Transverse colon (tissue), 4 donors: ENCODE measurements at regions not wholly inside any gene's neighbourhood (a gene's known extent, or its start where the extent isn't known, plus 50 kb on each side); places are given as distances from the start of the nearest gene placed in this dataset.

Source experiments
- DNase-seq: peaks from one replicate; pipeline ENCODE4 v3.0.0-alpha.2; 2019
- H3K27ac ChIP-seq, 4 donors: fragments of 200-600 bp; sonication (generic); 2 replicates each; pipeline ENCODE4 v1.5.1; 2016 to 2018; ENCODE audit warnings: inconsistent platforms in 4 of 4
- H3K27me3 ChIP-seq: fragments of 200-600 bp; sonication (generic); 2 replicates; pipeline ENCODE4 v1.5.1; 2017; ENCODE audit warnings: inconsistent platforms
- H3K36me3 ChIP-seq, 4 donors: fragments of 200-600 bp; sonication (generic); 2 replicates each; pipeline ENCODE4 v1.5.1; 2017 to 2019; ENCODE audit warnings: inconsistent platforms in 4 of 4
- H3K4me1 ChIP-seq, 4 donors: fragments of 200-600 bp; sonication (generic); 2 replicates each; pipeline ENCODE4 v1.5.1; 2017 to 2020; ENCODE audit warnings: inconsistent platforms in 4 of 4
- H3K4me3 ChIP-seq, 4 donors: fragments of 200-600 bp; sonication (generic); 1 replicate in 1 of 4; 2 replicates in 3 of 4; pipeline versions ENCODE4 v1.5.1 to v1.6.1; 2017 to 2019; ENCODE audit warnings: inconsistent platforms in 4 of 4
- H3K9me3 ChIP-seq, 2 donors: fragments of 200-600 bp; sonication (generic); 2 replicates each; pipeline ENCODE4 v1.5.1; 2017 to 2019; ENCODE audit warnings: inconsistent platforms in 2 of 2
- EP300 ChIP-seq: sonication (generic); formaldehyde crosslinking; IDR thresholded peaks from one replicate; pipeline ENCODE4 v1.6.1; 2017; ENCODE audit warnings: antibody characterized with exemption, low read depth
- POLR2A ChIP-seq: fragments of 450-650 bp; IDR thresholded peaks from one replicate; pipeline ENCODE4 v1.6.1; 2016; ENCODE audit warnings: antibody characterized with exemption, mild to moderate bottlenecking, moderate library complexity
- POLR2AphosphoS5 ChIP-seq, 3 donors: sonication (generic); formaldehyde crosslinking; IDR thresholded peaks; one replicate each; pipeline ENCODE4 v1.6.1; 2016; ENCODE audit warnings: antibody characterized with exemption in 3 of 3
- WGBS, 2 donors: methylation state at CpG; one replicate each; pipeline ENCODE4 v1.1.5; 2018; ENCODE audit warnings: low coverage in 1 of 2; 5-methylcytosine and 5-hydroxymethylcytosine counted together
- in situ Hi-C, 4 donors: fragments of 200-750 bp; cut with MboI; loops; one replicate each; pipeline versions ENCODE4 v1.15.0 to v1.15.1; 2017; ENCODE audit warnings: low sequenced_read_pairs in 3 of 4, low pct_ligation_motif_present in 1 of 4, low pct_unique_long_range_greater_than_20kb in 1 of 4
- intact Hi-C: fragments of 100-400 bp; cut with DNase I; formaldehyde crosslinking; loops from one replicate; pipeline ENCODE4 v1.15.1; 2023; ENCODE audit warnings: low total_unique reads
- TF ChIP-seq, protein P1 (sequence below), 5 experiments: fragments of 200-600 bp in 3 of 5; fragments of 450-650 bp in 2 of 5; sonication (generic) in 3 of 5; IDR thresholded peaks; 1 replicate in 2 of 5; 2 replicates in 3 of 5; pipeline ENCODE4 v1.5.1; 2016 to 2017; ENCODE audit warnings: antibody characterized with exemption in 5 of 5, inconsistent platforms in 3 of 5, mild to moderate bottlenecking in 2 of 5, moderate library complexity in 1 of 5

DNA sequence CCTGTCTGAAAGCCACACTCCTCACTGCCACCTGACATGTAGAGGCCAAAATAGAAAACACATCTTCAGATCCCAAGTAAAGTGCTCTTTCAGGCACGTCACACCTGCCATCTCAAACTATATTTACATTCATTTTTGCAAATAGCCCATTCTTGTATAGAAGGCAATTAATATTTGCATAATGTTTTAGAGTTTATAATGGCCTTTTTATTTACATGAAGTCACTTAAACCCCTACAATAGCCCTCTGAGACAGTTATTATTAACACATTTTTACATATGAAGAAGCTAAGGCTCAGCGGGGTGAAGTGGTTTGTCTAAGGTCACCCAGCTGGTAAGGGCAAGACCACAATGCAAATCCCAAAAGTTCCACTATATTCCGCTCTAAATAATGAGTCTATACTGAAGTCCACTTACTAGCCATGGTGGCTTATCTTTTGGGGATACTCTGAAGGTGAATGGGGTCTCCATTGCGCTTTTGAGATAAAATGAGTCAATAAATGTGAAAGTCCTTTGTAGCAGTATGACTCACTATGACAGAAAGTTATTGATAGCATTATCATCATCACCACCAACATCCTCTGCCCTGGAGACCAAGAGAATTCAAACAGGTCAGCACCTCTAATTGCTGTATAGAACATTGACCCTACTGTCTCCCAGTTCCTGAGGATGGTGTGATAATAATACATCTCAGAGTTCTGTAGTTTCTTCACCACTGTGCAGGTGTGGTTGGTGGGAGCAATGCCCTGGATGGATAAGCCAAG, 155.9 kb upstream of the BCL6 start:
- WGBS, 2 donors = 78 to 81% methylated on average over 4 of the region's 4 CpGs
- H3K27me3 ChIP-seq = no peaks in the 10 kb centered on the region
- intact Hi-C loops = loop anchor here (10.0 kb wide), 1 partner anchor 156 kb away; the partner anchor contains the start of gene BCL6
- H3K4me1 ChIP-seq = no peaks in the 10 kb centered on the region
- H3K27ac ChIP-seq = no peak overlapping the region
- no peak overlapping the region for H3K4me3 ChIP-seq
- TF ChIP-seq, protein P1, sequence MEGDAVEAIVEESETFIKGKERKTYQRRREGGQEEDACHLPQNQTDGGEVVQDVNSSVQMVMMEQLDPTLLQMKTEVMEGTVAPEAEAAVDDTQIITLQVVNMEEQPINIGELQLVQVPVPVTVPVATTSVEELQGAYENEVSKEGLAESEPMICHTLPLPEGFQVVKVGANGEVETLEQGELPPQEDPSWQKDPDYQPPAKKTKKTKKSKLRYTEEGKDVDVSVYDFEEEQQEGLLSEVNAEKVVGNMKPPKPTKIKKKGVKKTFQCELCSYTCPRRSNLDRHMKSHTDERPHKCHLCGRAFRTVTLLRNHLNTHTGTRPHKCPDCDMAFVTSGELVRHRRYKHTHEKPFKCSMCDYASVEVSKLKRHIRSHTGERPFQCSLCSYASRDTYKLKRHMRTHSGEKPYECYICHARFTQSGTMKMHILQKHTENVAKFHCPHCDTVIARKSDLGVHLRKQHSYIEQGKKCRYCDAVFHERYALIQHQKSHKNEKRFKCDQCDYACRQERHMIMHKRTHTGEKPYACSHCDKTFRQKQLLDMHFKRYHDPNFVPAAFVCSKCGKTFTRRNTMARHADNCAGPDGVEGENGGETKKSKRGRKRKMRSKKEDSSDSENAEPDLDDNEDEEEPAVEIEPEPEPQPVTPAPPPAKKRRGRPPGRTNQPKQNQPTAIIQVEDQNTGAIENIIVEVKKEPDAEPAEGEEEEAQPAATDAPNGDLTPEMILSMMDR (IDR thresholded peaks at IDR 0.05) = no peak
- TF ChIP-seq POLR2AphosphoS5 (IDR thresholded peaks at IDR 0.05) (no peak), POLR2A (no peak), EP300 (no peak)
- no peaks in the 10 kb centered on the region for H3K36me3 ChIP-seq
- no peaks in the 10 kb centered on the region for H3K9me3 ChIP-seq
- DNase-seq = no peak
- in situ Hi-C loops = no loop called here

GRCh38 chr3:187902041-187902471, 156.8 kb upstream of the BCL6 start:
- 72% methylated on average over 14 of the region's 14 CpGs; no CpG with 5 or more reads in 1 of the 2 donors for WGBS, 2 donors
- TF ChIP-seq POLR2AphosphoS5 (IDR thresholded peaks at IDR 0.05) (no peak), EP300 (no peak), POLR2A (no peak)
- TF ChIP-seq, protein P1 (IDR thresholded peaks at IDR 0.05) = no peak
- Histone ChIP-seq H3K36me3 (no peaks in the 10 kb centered on the region), H3K27ac (no peak overlapping the region), H3K27me3 (no peaks in the 10 kb centered on the region), H3K9me3 (no peaks in the 10 kb centered on the region), H3K4me1 (no peaks in the 10 kb centered on the region), H3K4me3 (no peak overlapping the region)
- in situ Hi-C loops = no loop called here
- intact Hi-C loops = loop anchor here (10.0 kb wide), 1 partner anchor 157 kb away; the partner anchor contains the start of gene BCL6
- DNase-seq = no peak

- in situ Hi-C loops (no loop called here), intact Hi-C loops (loop anchor here (10.0 kb wide), 1 partner anchor 158 kb away; the partner anchor contains the start of gene BCL6)
- H3K27me3 ChIP-seq = no peaks in the 10 kb centered on the region
- DNase-seq = no peak
- no peaks in the 10 kb centered on the region for H3K9me3 ChIP-seq
- 97 to 100% methylated on average over 1 of the region's 1 CpG for WGBS, 2 donors
- no peaks in the 10 kb centered on the region for H3K36me3 ChIP-seq
- no peak overlapping the region for H3K27ac ChIP-seq
- H3K4me3 ChIP-seq = no peak overlapping the region
- no peaks in the 10 kb centered on the region for H3K4me1 ChIP-seq
- TF ChIP-seq POLR2A = no peak
- TF ChIP-seq POLR2AphosphoS5 (IDR thresholded peaks at IDR 0.05) = no peak
- TF ChIP-seq, protein P1 (IDR thresholded peaks at IDR 0.05) = no peak
- TF ChIP-seq EP300 = no peak
Measured at GRCh38 chr3:187902936-187903335, 157.7 kb upstream of the BCL6 start.

DNA sequence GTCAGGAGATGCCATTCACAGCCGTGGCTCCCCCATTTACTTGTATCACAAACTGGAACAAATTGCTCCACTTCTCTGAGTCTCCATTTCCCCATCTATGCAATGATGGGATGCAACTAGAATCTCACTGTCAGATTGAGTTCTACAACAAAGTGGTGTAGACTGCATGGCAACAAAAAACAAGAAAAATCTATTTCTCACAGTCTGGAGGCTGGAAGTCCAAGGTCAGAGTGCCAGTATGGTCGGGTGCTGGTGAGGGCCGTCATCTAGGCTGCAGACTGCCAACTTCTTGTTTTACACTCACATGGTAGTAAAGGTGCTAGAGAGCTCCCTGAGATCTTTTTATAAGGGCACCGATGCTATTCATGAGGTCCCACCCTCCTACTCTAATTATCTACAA, 158.4 kb upstream of the BCL6 start:
- Histone ChIP-seq H3K27ac (no peak overlapping the region), H3K4me3 (no peak overlapping the region), H3K4me1 (no peaks in the 10 kb centered on the region), H3K9me3 (no peaks in the 10 kb centered on the region), H3K27me3 (no peaks in the 10 kb centered on the region), H3K36me3 (no peaks in the 10 kb centered on the region)
- WGBS, 2 donors = 86 to 87% methylated on average over 1 to 4 of the region's 4 CpGs
- DNase-seq = no peak
- intact Hi-C loops (loop anchor here (10.0 kb wide), 1 partner anchor 159 kb away; the partner anchor contains the start of gene BCL6), in situ Hi-C loops (no loop called here)
- TF ChIP-seq, protein P1 (IDR thresholded peaks at IDR 0.05) = no peak
- TF ChIP-seq EP300 = no peak
- no peak for TF ChIP-seq POLR2A
- no peak for TF ChIP-seq POLR2AphosphoS5 (IDR thresholded peaks at IDR 0.05)
